Endothelial cell of umbilical vein (primary cell): ENCODE measurements at regions not wholly inside any gene's neighbourhood (a gene's known extent, or its start where the extent isn't known, plus 50 kb on each side); places are given as distances from the start of the nearest gene placed in this dataset.

Experiments used
- BruUV-seq: library from RNA; stranded (reverse); fragments of 400-500 nt; replicated peaks from 2 replicates; lab custom pipeline; 2021; lab: Mats Ljungman, UMichigan
- CTCF ChIA-PET: fragments of 300-600, 350-600 bp; sonication (Branson Sonifier 250); formaldehyde crosslinking; loops from one replicate; lab custom pipeline; 2021; ENCODE audit warnings: antibody characterized with exemption, inconsistent platforms; lab: Charles Lee
- POLR2A ChIA-PET: fragments of 300-600, 350-600 bp; sonication (Branson Sonifier 250); formaldehyde crosslinking; loops from one replicate; lab custom pipeline; 2021; ENCODE audit warnings: antibody characterized with exemption, inconsistent platforms; lab: Charles Lee
- DNase-seq: peaks from one replicate; pipeline ENCODE4 v3.0.0-alpha.2; 2011; ENCODE audit warnings: low read depth, low spot score
- FAIRE-seq: peaks from 2 replicates; lab custom pipeline; 2011; peaks lifted over from hg19 to GRCh38; lab: Jason Lieb, UNC
- H2AFZ ChIP-seq: 2 replicates; pipeline ENCODE4 v1.6.0; 2012; ENCODE audit warnings: low read depth, low read length, control low read depth, inconsistent platforms
- H3K27ac ChIP-seq: 2 replicates; pipeline ENCODE4 v1.5.1; 2011; ENCODE audit warnings: low read depth, mild to moderate bottlenecking, control low read depth, low read length, moderate library complexity; ENCODE audit not compliant: insufficient read depth
- H3K27me3 ChIP-seq, 2 experiments: 2 replicates each; pipeline versions ENCODE4 v1.6.0 to v1.6.1; 2011; ENCODE audit warnings: low read length in 2 of 2, mixed read lengths in 1 of 2; ENCODE audit not compliant: control insufficient read depth in 2 of 2, insufficient read depth in 2 of 2
- H3K36me3 ChIP-seq, 2 experiments: 2 replicates in 1 of 2; 3 replicates in 1 of 2; pipeline ENCODE4 v1.5.1; 2011; ENCODE audit warnings: low read length in 2 of 2, mild to moderate bottlenecking in 1 of 2, moderate library complexity in 1 of 2; ENCODE audit not compliant: control insufficient read depth in 2 of 2, insufficient read depth in 2 of 2; ENCODE audit errors: extremely low read depth in 1 of 2
- H3K4me1 ChIP-seq: 3 replicates; pipeline ENCODE4 v1.5.1; 2011; ENCODE audit warnings: mild to moderate bottlenecking, low read length; ENCODE audit not compliant: control insufficient read depth, insufficient read depth; ENCODE audit errors: extremely low read depth
- H3K4me2 ChIP-seq: 2 replicates; pipeline ENCODE4 v1.6.1; 2011; ENCODE audit warnings: low read length, control low read depth, mixed read lengths; ENCODE audit not compliant: insufficient read depth
- H3K4me3 ChIP-seq, 3 experiments: fragments of 200-600 bp in 1 of 3; sonication (generic), shearing (Covaris generic) in 1 of 3; replicated peaks in 1 of 3; 2 replicates each; pipeline ENCODE4 v1.5.1; 2011 to 2016; ENCODE audit warnings: control low read depth in 3 of 3, low read length in 3 of 3, mild to moderate bottlenecking in 2 of 3, inconsistent platforms in 1 of 3, low read depth in 1 of 3, moderate library complexity in 1 of 3; ENCODE audit not compliant: insufficient read depth in 1 of 3
- H3K79me2 ChIP-seq: 2 replicates; pipeline ENCODE4 v1.6.0; 2012; ENCODE audit warnings: low read length, inconsistent platforms; ENCODE audit not compliant: control insufficient read depth, insufficient read depth
- H3K9ac ChIP-seq: replicated peaks from 2 replicates; pipeline ENCODE3; 2011; ENCODE audit warnings: low read length, control low read depth; ENCODE audit not compliant: insufficient read depth; ENCODE audit errors: extremely low read depth
- H3K9me1 ChIP-seq: replicated peaks from 3 replicates; pipeline ENCODE4 v1.6.0; 2011; ENCODE audit warnings: mild to moderate bottlenecking, low read length; ENCODE audit not compliant: control insufficient read depth, insufficient read depth; ENCODE audit errors: extremely low read depth
- H3K9me3 ChIP-seq: replicated peaks from 2 replicates; pipeline ENCODE4 v1.5.1; 2012; ENCODE audit warnings: low read length, inconsistent platforms; ENCODE audit not compliant: control insufficient read depth, insufficient read depth
- H4K20me1 ChIP-seq: replicated peaks from 2 replicates; pipeline ENCODE3; 2011; ENCODE audit warnings: mild to moderate bottlenecking, low read length; ENCODE audit not compliant: control insufficient read depth, insufficient read depth; ENCODE audit errors: extremely low read depth
- EZH2 ChIP-seq: IDR thresholded peaks from 2 replicates; pipeline ENCODE4 v1.6.1; 2012; ENCODE audit warnings: borderline replicate concordance, low read depth, mild to moderate bottlenecking, moderate library complexity, low read length, inconsistent platforms; ENCODE audit not compliant: severe bottlenecking
- FOS ChIP-seq: IDR thresholded peaks from 2 replicates; pipeline ENCODE4 v1.6.1; 2011; ENCODE audit warnings: mild to moderate bottlenecking, low read length, moderate library complexity, borderline replicate concordance; ENCODE audit not compliant: insufficient read depth
- GATA2 ChIP-seq: IDR thresholded peaks from 2 replicates; pipeline ENCODE4 v1.7.0; 2011; ENCODE audit warnings: low read depth, mild to moderate bottlenecking, moderate library complexity, mixed read lengths, low read length; ENCODE audit not compliant: insufficient read length, insufficient read depth
- JUN ChIP-seq: IDR thresholded peaks from 2 replicates; pipeline ENCODE4 v1.6.1; 2011; ENCODE audit warnings: borderline replicate concordance, low read depth; ENCODE audit not compliant: insufficient read length, insufficient read depth
- MYC ChIP-seq: IDR thresholded peaks from one replicate; pipeline ENCODE4 v1.6.1; 2011; ENCODE audit warnings: mild to moderate bottlenecking, low read depth, low read length
- POLR2A ChIP-seq: IDR thresholded peaks from 2 replicates; pipeline ENCODE4 v1.6.1; 2012; ENCODE audit warnings: low read depth, mild to moderate bottlenecking, control low read depth, low read length
- POLR2AphosphoS5 ChIP-seq: IDR thresholded peaks from 2 replicates; pipeline ENCODE4 v1.6.1; 2012; ENCODE audit warnings: low read depth, mild to moderate bottlenecking, control low read depth, low read length, moderate library complexity; ENCODE audit not compliant: insufficient read depth
- dilution Hi-C: fragments of 300-500 bp; cut with MboI; formaldehyde crosslinking; loops from one replicate; pipeline ENCODE4 v1.15.0; 2019; ENCODE audit warnings: low sequenced_read_pairs; ENCODE audit not compliant: extremely low pct_ligation_motif_present
- intact Hi-C: fragments of 100-400 bp; cut with micrococcal nuclease; formaldehyde crosslinking; loops from one replicate; pipeline ENCODE4 v1.10.0; 2022
- TF ChIP-seq, protein P1 (sequence below): IDR thresholded peaks from 2 replicates; pipeline ENCODE4 v1.6.1; 2011; ENCODE audit not compliant: insufficient read depth, insufficient read length
- TF ChIP-seq, protein P2 (sequence below), 2 donors: IDR thresholded peaks; 1 replicate in 1 of 2; 2 replicates in 1 of 2; pipeline ENCODE4 v1.5.1; 2011; ENCODE audit warnings: low read length in 2 of 2, mild to moderate bottlenecking in 2 of 2, moderate library complexity in 2 of 2, control low read depth in 1 of 2, inconsistent platforms in 1 of 2, low read depth in 1 of 2; ENCODE audit not compliant: insufficient read depth in 1 of 2; ENCODE audit errors: extremely low read depth in 1 of 2

DNA sequence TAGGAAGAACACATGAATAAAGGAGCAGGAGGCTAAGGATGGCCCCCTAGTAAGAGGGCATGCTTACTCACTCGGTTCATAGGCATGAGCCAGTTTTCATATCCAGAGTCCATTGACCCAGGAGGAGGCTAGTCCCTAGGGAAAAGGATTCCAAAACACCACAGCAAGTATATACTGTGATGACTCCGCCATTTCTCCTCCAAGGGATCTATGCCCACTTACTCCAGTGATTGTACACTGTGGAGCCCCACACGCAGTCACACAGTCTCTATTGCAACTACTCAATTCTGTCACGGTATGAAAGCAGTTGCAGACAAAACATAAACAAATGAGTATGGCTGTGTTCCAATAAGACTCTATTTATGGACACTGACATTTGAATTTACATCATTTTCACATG, 117.7 kb upstream of the ALDH1B1 start:
- no TSS peak for BruUV-seq
- H3K79me2 ChIP-seq: no peaks in the 10 kb centered on the region
- H3K27me3 ChIP-seq: peaks cover 4% of the 10 kb centered on the region in 2 experiments
- H4K20me1 ChIP-seq: no peaks in the 10 kb centered on the region
- ChIA-PET CTCF (interaction anchor here (0.8 kb wide), 1 partner anchor 11 kb away, joined by 3 read pairs; no protein-coding TSS in a partner anchor), POLR2A (no interaction called here)
- no peak overlapping the region for H3K4me3 ChIP-seq
- dilution Hi-C loops: no loop called here
- no peaks in the 10 kb centered on the region for H3K9me3 ChIP-seq
- no peaks in the 10 kb centered on the region for H3K36me3 ChIP-seq
- no peak overlapping the region for H3K4me2 ChIP-seq
- no peaks in the 10 kb centered on the region for H3K9me1 ChIP-seq
- no peak overlapping the region for H3K9ac ChIP-seq
- no peaks in the 10 kb centered on the region for H3K4me1 ChIP-seq
- intact Hi-C loops: no loop called here
- DNase-seq (no peak), FAIRE-seq (no peak)
- TF ChIP-seq, protein P1, sequence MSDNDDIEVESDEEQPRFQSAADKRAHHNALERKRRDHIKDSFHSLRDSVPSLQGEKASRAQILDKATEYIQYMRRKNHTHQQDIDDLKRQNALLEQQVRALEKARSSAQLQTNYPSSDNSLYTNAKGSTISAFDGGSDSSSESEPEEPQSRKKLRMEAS: no peak
- TF ChIP-seq MYC (no peak), JUN (no peak), EZH2 (no peak), FOS (no peak), POLR2A (no peak), GATA2 (no peak), POLR2AphosphoS5 (no peak)
- TF ChIP-seq, protein P2, sequence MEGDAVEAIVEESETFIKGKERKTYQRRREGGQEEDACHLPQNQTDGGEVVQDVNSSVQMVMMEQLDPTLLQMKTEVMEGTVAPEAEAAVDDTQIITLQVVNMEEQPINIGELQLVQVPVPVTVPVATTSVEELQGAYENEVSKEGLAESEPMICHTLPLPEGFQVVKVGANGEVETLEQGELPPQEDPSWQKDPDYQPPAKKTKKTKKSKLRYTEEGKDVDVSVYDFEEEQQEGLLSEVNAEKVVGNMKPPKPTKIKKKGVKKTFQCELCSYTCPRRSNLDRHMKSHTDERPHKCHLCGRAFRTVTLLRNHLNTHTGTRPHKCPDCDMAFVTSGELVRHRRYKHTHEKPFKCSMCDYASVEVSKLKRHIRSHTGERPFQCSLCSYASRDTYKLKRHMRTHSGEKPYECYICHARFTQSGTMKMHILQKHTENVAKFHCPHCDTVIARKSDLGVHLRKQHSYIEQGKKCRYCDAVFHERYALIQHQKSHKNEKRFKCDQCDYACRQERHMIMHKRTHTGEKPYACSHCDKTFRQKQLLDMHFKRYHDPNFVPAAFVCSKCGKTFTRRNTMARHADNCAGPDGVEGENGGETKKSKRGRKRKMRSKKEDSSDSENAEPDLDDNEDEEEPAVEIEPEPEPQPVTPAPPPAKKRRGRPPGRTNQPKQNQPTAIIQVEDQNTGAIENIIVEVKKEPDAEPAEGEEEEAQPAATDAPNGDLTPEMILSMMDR (IDR thresholded peaks at IDR 0.05; ENCODE audit: extremely low read depth in 1 of 2, insufficient read depth in 1 of 2, low read depth in 1 of 2, low read length in 2 of 2): no peak
- H2AFZ ChIP-seq: no peak overlapping the region
- H3K27ac ChIP-seq: no peak overlapping the region
